NCI-H1436 treated with DMSO at 0.1 percent for 48 hours (cell line): ENCODE measurements at regions not wholly inside any gene's neighbourhood (a gene's known extent, or its start where the extent isn't known, plus 50 kb on each side); places are given as distances from the start of the nearest gene placed in this dataset.
"Not testable (repeated sequence)": the region's sequence is repeated elsewhere in the genome, so short reads cannot be mapped to it uniquely, and the experiment has no call there.

ENCODE experiments used
- DNase-seq: peaks from one replicate; lab custom pipeline; 2025; lab: John Stamatoyannopoulos, UW

GRCh38 chr3:64806668-64807605 is 119.1 kb upstream of the ADAMTS9 start:
- DNase-seq: no peak

DNA sequence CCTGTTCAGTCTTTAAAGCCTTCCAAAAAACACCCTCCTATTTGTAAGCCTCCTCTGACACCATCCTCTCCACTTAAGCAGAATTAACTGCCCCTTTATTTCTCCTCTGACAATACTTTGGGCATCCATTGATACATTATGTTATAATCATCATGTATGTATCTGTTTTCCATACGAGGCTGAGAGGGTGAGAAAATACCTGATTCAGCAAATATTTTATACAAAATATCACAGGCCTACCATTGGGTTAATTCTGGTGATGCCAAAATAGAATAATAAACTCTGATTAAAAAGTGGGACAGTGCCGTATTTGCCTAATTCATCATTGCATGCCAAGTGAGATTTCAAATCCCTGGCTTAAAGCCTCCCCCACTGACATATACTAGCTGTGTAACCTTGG is 118.2 kb upstream of the ADAMTS9 start:
- DNase-seq: no peak

GRCh38 chr3:64805248-64805647 is 117.4 kb upstream of the ADAMTS9 start:
- no peak for DNase-seq

- no peak for DNase-seq
Measured at GRCh38 chr3:64803469-64803868, 115.7 kb upstream of the ADAMTS9 start.

DNA sequence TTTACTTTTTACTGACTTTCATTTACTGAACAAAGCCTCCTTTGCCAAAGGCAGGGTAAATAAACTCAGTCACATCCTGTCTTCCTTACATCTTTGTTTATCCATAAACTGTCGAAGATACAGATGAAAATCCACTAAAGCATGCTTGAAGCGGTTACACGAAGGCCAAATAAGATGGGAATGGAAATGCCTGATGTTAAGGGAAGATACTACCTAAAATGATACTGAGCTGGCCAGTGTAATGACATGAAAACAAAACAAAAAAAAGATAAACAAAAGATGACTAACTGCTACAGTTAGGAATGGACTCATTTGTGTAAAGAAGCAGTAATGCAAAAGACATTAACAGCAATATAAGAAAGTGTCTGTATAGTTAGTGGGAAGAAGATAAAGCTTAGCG is 114.7 kb upstream of the ADAMTS9 start:
- DNase-seq: no peak

DNA sequence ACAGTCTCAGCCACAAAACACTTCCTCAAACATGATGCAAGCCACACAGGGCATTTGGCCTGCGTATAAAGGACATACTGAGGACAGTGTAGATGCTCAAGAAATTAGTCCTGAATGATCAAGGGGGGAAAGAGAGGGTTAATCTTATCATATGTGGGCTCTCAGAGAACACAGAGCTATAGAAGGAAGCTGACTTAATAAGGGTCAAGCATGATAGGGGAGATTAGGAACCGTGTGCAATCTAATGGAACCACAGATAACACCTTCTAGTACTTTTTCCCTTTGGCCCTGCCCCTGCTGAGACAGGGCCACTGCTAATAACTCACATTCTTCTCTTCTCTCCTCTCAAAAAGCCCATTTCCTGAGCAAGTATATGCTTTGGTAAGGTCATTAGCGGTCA is 114.1 kb upstream of the ADAMTS9 start:
- no peak for DNase-seq

DNA sequence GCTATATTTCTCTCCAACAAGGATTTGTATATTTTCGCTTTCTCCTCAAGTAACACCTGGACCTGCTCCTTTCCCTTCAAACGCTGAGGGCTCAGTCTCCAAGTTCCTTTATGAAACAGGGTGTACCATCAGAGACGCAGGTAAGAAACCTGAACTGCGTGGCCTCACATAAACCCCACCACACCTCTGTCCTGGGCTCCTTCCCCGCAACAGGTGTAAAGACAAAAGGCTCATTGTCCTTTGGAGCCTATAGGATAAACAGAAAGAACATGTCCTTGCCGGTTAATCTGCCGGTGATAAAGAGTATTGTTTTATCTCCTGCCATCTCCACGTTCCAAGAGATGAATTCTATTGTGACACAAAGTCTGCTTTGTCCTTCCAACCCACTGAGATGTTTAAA is 111.8 kb upstream of the ADAMTS9 start:
- DNase-seq: no peak

- no peak for DNase-seq
Measured at GRCh38 chr3:64798316-64798715, 110.5 kb upstream of the ADAMTS9 start.

DNA sequence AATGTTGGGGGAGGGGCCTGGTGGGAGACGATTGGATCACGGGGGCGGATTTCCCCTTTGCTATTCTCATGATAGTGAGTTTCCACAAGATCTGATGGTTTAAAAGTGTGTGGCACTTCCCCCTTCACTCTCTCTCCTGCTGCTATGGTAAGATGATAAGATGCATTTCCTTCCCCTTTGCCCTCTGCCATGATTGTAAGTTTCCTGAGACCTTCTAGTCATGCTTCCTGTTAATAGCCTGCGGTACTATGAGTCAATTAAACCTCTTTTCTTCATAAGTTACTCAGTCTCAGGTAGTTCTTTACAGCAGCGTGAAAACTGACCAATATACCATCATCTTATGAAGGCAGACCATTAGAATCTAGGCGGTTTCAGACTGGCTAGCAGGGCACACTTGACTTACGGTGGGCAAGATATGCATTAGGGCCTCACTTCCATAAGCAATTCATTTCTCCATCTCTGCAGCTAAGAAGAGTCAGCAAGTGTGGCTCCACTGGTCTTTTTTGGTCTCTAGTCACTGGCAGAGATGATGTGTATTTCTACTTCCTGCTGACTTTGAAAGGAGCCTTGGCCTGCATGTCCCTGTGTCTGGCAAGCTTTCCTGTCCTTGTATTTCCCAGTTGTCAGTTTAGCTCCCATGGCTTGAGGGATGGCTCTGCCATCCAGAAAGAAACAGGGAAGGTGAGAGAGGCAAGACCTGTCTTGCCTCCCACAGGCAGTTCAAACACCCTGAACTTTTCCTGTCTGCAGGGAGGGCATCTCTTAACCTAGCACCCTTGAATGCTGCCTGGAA is 109.0 kb upstream of the ADAMTS9 start:
- DNase-seq: no peak

DNA sequence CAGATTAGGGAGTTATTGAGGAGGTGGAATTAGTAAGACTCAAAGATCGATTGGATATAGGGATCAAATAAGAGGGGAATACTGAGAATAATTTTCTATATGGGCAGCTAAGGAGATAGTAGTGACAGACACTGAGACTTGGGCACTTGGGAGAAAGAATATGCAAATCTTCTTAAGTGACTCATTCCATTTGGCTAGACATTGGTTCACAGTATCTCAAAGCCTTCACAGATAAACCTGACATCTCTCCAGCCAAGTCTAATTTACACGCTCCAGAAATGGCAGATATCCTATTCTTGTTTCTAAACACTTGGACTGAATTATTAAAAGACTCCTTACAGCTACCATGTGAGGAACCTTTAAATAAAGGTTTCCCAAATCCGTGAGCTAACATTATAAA is 104.6 kb upstream of the ADAMTS9 start:
- DNase-seq: no peak

- no peak for DNase-seq
Measured at GRCh38 chr3:64789111-64789510, 101.3 kb upstream of the ADAMTS9 start.

GRCh38 chr3:64783200-64783599 is 95.4 kb upstream of the ADAMTS9 start:
- no peak for DNase-seq

DNA sequence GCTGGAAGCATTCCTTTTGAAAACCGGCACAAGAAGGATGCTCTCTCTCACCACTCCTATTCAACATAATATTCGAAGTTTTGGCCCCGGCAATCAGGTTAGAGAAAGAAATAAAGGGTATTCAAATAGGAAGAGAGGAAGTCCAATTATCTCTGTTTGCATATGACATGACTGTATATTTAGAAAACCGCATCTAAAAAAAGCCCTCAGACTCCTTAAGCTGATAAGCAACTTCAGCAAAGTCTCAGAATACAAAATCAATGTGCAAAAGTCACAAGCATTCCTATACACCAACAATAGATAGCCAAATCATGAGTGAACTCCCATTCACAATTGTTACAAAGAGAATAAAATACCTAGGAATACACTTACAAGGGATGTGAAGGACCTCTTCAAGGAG is 93.1 kb upstream of the ADAMTS9 start:
- not testable (repeated sequence) for DNase-seq

GRCh38 chr3:64773137-64773536 is 85.3 kb upstream of the ADAMTS9 start:
- DNase-seq: no peak

- DNase-seq: no peak
Measured at GRCh38 chr3:64766440-64766839, 78.6 kb upstream of the ADAMTS9 start.

DNA sequence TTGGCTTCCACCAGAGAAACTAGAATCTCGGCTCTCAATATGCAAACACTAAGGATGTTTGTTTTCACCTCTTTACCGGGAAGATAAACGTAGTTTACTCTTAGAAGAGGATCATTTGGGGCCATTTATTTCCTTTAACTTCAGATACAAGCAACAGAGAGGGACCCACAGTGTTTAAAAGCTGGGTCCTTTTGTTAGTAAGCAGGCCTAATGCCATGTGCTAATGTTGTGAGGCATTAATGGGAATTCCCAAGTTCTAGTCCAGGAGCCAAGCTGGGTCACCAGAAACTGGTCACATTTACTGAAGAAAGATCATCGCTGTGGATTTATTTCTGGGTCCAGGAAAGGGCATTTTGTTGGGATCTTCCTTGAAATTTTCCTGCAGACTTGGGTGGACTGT is 78.1 kb upstream of the ADAMTS9 start:
- no peak for DNase-seq

- no peak for DNase-seq
Measured at GRCh38 chr3:64764386-64764929, 76.7 kb upstream of the ADAMTS9 start.

GRCh38 chr3:64763980-64764379 is 76.2 kb upstream of the ADAMTS9 start:
- DNase-seq: no peak

GRCh38 chr3:64761729-64762128 is 73.9 kb upstream of the ADAMTS9 start:
- DNase-seq: no peak

DNA sequence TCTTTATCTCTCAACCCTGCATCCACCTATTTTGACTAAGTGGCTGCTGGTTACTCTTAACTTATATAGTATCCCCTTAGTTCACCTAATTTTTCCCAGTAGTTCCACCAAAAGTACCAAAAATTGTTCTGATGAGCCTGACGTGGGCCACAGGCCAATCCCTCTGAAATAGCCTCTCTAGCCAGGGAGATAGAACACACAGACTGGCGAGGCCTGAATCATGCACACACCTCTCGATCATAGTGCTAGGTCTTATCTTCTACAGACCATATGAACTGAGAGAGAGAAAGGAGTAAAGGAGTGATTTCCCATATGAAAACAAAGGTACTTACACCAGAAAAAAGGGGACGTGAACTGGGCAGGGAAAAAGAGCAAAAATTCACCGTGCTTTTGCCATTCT is 72.5 kb upstream of the ADAMTS9 start:
- DNase-seq: no peak

DNA sequence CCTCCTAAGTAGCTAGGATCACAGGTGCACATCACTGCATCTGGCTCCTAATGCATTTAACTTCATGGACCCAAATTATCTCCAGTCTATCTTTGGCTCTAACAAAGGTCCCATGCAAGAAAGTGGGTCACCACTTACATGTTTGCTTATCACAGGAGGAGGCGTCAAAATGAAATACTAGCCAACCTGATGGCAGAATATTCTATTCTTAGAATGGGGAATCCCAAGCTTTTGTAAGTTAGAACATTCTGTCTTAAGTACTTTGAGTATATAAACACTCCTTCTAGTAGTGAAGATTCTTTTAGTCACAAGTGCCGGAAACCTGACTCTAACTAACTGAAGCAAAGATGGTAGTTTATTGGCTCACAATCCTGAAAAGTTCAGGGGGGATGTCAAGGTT is 72.0 kb upstream of the ADAMTS9 start:
- DNase-seq: no peak

DNA sequence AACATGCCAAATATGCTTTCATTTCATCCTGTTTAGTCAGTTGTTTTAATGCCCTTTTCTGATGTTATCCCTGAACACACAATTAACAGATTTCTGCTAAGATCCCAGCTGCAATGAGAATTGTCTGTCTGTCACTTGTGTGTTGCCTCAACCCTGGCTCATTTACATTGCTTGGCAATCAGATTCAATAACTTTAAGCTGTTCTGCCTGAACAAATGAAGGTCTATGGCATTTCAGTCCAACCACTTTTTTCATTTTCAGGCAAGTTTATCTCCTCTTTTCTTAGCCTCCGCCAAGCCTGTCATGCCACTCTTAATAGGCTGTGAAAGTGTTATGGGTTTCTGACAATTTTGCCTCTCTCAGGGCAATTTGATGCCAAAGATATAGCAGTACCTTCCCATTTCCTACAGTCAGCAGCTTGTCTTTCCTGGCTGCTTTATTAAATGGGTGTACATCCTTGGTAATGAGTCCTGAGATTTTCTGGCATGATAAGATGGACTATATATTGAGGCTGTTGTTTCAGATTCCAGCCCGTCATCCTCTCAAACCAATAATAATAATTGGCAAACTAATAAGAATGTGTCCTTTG is 68.7 kb upstream of the ADAMTS9 start:
- DNase-seq: no peak
